Femur (tissue), 1 donor: ENCODE measurements at regions not wholly inside any gene's neighbourhood (a gene's known extent, or its start where the extent isn't known, plus 50 kb on each side); places are given as distances from the start of the nearest gene placed in this dataset.
A peak's percentile ranks its signal among the peaks of the same experiment; 100 is the strongest.

Source experiments
- DNase-seq: peaks from one replicate; pipeline ENCODE4 v3.0.0-alpha.2; 2017

DNA sequence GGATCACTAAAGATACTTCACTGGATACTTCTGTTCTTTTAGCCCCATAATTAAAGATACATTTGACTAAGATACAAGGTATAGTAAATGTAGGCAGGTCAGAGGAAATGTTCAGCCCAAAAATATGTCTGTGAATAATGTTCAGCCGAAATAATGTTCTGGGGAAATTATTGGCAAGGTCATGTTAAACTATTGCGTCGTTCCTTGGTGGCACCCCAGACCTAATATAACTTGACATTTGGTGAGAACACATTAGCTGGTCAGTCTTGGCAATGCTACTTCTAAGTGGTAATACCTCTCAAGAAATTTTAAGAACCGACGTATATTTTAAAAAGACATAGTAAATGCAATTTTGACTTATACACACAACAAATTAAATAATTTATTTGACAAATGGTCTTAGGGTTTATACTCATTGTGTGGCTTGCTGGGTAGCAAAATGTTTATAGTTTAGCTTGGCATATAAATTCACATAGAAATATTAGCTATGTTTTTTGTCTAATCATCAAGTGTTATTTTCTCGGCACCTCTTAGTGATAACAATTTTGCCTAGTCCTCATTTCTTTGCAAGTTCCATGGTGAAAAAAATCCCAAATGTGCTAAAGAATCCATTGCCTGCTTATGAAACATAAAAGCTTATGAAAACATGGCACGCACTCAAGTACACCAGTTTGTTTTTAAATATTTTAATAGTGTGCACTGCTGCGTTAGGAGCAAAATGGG, 270.3 kb upstream of the NEBL start:
- DNase-seq = no peak

DNA sequence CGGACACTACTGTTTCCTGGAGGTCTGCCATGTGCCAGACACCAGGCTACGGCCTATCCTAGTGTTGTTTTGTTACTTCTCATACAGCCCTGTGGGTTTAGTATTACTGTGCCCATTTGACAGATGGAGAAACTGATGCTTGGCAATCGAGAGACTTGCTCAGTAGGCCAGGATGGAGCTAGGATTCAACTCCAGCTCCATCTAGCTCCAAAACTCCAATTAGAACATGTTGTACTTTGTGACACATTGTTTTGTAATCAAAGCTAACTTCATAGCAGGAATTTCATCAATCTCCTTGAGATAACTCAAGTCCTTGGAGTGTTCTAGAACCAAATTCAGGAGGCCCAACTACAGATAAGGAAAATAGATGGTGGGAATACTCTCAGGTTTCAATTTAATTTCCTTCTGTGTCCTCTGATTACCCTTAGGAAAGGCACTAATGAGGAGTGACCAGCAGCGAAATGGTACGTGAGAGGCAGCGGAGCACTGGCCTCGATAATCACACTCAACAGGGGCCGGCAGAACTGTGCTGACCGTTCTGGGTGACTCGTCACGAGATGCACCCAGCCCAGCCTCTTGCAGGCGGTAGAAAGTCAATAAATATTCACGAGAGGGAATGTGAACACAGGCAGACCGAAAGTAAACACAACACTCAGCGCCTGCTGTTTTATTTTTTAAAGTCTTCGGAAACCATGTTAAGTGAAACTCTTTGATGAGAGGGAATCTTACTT, 269.6 kb upstream of the NEBL start:
- no peak for DNase-seq

- no peak for DNase-seq
Observed at GRCh38 chr10:21165489-21165888, 268.4 kb upstream of the NEBL start.

- no peak for DNase-seq
Observed at GRCh38 chr10:21164687-21165086, 267.6 kb upstream of the NEBL start.

- DNase-seq = no peak
Observed at GRCh38 chr10:21162948-21163347, 265.8 kb upstream of the NEBL start.

DNA sequence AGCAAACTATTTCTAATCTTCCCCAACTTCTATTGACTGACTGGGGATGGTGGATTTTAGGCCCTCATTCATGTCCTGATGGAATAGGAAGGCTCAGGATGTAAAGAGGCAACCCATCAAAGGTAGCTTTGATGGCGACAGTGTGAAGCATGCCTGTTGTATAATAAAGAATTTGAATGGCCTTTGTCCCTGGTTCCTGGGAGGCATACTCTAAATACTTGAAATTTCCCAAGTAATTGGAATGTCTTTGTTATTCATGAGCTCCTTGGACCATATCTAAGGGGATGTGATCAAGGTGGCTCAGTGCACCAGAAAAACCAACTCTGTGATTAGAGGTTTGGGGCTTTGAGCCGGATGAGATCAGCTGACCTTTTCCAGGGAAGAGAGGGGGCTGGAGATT, 264.5 kb upstream of the NEBL start:
- DNase-seq = no peak

DNA sequence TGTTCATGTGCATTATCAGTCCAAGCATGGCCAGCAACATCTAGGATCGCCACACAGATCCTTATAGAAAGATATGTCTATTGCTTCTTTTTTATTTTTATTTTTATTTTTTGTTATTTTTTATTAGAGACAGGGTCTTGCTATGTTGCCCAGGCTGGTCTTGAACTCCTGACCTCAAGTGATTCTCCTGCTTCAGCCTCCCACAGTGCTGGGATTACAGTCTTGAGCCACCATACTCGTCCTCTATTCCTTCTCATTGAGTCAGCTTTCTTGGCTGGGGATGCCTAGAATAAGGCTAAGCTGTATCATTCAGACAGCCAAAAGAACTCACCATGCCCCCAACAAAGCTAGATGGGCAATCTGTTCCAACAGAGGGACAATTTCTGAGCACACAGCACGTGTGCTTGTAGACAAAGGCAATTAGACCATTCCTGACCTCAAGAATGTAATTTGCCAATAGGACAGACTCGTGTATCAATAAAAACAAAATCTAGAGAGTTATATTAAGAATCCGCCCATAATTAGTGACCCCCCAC, 264.0 kb upstream of the NEBL start:
- no peak for DNase-seq

DNA sequence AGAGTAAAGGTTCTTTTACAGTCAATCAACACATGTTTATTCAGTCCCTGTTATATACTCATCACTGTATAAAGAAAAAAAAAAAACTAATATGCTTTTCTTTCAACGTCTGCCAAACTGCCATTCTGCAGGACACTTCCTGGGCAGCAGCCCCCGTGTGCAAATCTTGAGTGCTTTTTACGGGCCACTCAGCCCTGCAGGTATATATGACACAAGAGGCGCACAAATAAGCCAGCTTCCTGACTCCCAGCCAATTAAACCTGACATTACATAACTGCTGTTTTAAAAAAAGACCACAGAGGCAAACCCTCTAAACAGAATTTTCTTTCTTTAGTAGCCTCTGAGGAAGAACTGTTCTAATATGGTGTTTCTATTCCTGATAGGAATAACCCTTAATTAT, 263.0 kb upstream of the NEBL start:
- no peak for DNase-seq

DNA sequence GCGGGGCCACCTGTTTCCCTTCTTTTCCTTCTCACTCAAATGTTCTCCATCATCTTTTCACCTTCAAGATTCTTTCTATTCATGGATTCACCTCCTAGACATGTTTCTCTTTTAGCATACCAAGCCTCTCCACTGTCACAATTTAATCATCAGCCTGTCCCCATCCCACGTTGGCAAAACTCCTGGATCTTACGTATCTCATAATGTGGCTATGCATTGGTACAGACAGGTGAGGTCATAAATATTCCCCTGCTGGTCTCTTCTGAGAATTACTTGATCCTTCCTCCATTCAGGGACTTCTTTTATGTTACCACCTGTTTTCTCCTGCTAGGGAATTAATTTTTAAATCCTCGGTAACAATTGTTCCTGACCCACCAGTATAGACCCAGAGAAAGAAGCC, 262.6 kb upstream of the NEBL start:
- DNase-seq = no peak

- no peak for DNase-seq
Observed at GRCh38 chr10:21158301-21158700, 261.2 kb upstream of the NEBL start.

GRCh38 chr10:21157664-21158063, 260.6 kb upstream of the NEBL start:
- no peak for DNase-seq

- no peak for DNase-seq
Observed at GRCh38 chr10:21150166-21150565, 253.1 kb upstream of the NEBL start.

DNA sequence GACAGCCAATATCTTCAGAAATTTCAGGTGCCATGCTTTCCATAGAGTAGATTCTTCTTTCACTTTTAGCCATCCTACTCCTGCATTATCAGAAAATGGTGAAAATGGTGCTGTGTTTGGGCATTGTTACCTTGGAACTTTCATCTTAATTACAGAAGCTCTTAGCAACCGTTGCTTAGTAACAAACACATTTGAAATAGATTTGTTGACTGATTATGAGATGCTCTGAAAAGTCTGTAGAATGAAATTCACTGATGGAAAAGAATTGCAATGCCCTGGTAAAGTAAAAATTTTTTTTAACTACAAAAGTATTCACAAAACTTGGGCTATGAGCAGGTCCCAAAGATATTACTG, 249.3 kb upstream of the NEBL start:
- no peak for DNase-seq

GRCh38 chr10:21145751-21146435, 248.8 kb upstream of the NEBL start:
- no peak for DNase-seq

DNA sequence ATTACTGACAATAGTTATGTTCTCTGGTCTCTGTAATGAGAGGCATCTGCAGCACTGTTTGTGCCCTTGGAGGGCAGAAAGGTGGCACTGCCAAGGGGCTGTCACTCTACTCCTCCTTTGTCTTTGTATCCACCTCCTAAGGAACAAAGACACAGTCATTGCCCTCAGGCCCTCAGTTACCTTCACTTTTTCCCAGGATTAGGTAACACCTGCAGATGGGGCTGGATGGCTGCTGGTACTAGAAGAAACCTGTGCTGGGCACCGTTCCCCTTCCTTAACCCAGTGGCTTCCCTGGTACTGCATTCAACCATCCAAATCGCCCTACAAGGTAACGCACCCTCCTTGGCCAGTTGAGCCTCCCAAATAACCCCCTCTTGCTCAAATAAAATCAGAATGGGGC, 246.9 kb upstream of the NEBL start:
- no peak for DNase-seq

GRCh38 chr10:21141946-21142492, 244.9 kb upstream of the NEBL start:
- no peak for DNase-seq

- no peak for DNase-seq
Observed at GRCh38 chr10:21138769-21139340, 241.7 kb upstream of the NEBL start.

GRCh38 chr10:21135023-21135931, 238.2 kb upstream of the NEBL start:
- DNase-seq = peak; percentile 67

GRCh38 chr10:21134645-21135022, 237.5 kb upstream of the NEBL start:
- DNase-seq = no peak

DNA sequence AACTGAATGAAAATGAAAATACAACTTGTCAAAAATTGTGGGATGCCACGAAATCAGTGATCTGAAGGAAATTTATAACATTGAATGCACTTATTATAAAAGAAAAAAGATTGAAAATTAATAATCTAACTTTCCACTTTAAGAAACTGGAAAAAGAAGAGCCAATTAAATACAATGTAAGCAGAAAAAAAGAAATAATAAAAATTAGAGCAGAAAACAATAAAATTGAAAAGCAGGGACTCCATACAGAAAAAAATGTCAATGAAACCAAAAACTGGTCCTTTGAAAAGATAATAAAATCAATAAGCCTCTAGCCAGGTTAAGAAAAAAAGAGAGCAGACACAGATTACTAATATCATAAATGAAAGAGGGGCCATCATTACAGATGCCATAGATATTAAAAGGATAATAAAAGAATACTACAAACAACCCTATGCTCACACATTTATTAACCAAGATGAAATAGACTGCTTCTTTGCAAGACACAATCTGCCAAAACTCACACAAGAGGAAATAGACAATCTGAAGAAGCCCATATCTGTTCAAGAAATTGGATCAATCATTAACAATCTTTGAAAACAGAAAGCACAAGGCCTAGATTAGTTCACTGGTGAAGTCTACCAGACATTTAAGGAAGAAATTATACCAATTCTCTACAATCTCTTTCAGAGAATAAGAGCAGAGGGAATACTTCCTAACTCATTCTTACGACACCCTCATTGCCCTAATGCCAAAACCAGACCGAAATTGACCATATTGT, 233.8 kb upstream of the NEBL start:
- DNase-seq = no peak

DNA sequence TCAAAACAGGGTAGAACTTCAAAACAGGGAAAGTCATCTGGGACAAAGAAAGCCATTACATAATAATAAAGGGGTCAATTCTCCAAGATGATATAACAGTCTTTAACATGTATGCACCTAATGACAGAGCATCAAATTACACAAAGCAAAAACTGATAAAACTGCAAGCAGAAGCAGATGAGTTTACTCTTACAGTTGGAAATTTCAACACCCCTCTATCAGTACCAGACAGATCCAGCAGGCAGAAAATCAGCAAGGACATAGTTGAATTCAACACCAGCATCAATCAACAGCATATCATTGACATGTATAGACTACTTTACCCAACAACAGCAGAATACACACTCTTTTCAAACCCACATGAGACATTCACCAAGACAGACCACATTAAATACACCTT, 233.0 kb upstream of the NEBL start:
- DNase-seq = no peak
